Small intestine (tissue), 7 donors: ENCODE measurements at regions not wholly inside any gene's neighbourhood (a gene's known extent, or its start where the extent isn't known, plus 50 kb on each side); places are given as distances from the start of the nearest gene placed in this dataset.

Experiments
- DNase-seq, 2 donors: peaks; one replicate each; pipeline versions ENCODE4 v3.0.0 to v3.0.0-alpha.2; 2013
- FAIRE-seq: peaks from 2 replicates; lab custom pipeline; 2012; peaks lifted over from hg19 to GRCh38; lab: Jason Lieb, UNC
- H3K27ac ChIP-seq, 3 donors: one replicate each; pipeline ENCODE4 v1.5.1; 2013; ENCODE audit warnings: low read length in 2 of 3, mild to moderate bottlenecking in 2 of 3, control low read depth in 1 of 3, inconsistent platforms in 1 of 3, low read depth in 1 of 3, moderate library complexity in 1 of 3
- H3K27me3 ChIP-seq, 3 donors: one replicate each; pipeline ENCODE4 v1.6.1; 2013; ENCODE audit warnings: low read length in 3 of 3, inconsistent platforms in 1 of 3; ENCODE audit not compliant: control insufficient read depth in 3 of 3, insufficient read depth in 3 of 3
- H3K36me3 ChIP-seq, 3 donors: one replicate each; pipeline ENCODE4 v1.6.1; 2013; ENCODE audit warnings: low read length in 3 of 3, inconsistent platforms in 1 of 3, low read depth in 1 of 3, mild to moderate bottlenecking in 1 of 3, moderate library complexity in 1 of 3; ENCODE audit not compliant: control insufficient read depth in 3 of 3, insufficient read depth in 2 of 3
- H3K4me1 ChIP-seq, 3 donors: one replicate each; pipeline ENCODE4 v1.6.1; 2013; ENCODE audit warnings: low read length in 2 of 3, inconsistent platforms in 1 of 3, low read depth in 1 of 3, mild to moderate bottlenecking in 1 of 3, moderate library complexity in 1 of 3; ENCODE audit not compliant: control insufficient read depth in 3 of 3, insufficient read depth in 2 of 3
- H3K4me3 ChIP-seq, 3 donors: one replicate each; pipeline ENCODE4 v1.5.1; 2013; ENCODE audit warnings: low read length in 3 of 3, control low read depth in 1 of 3, inconsistent platforms in 1 of 3, low read depth in 1 of 3, mild to moderate bottlenecking in 1 of 3, moderate library complexity in 1 of 3
- H3K9me3 ChIP-seq, 2 donors: one replicate each; pipeline ENCODE4 v1.6.1; 2013; ENCODE audit warnings: low read depth in 1 of 2, low read length in 1 of 2; ENCODE audit not compliant: control insufficient read depth in 2 of 2, insufficient read depth in 1 of 2
- WGBS, 3 donors: extraction: QIAGEN DNeasy Blood & Tissue Kit; methylation state at CpG; one replicate each; pipeline ENCODE4 v1.1.7; 2013; 5-methylcytosine and 5-hydroxymethylcytosine counted together
- donor health status: healthy with polysubstance abuse.
- donor health status: control.
- donor health status: control.
- donor health status: Bipolar disorder and iron deficiency.
- donor health status: healthy.

- DNase-seq (no peak), FAIRE-seq (no peak)
- 0 to 2% (median 0%) methylated on average over 1 of the region's 1 CpG for WGBS, 3 donors
- Histone ChIP-seq H3K27me3 (no peaks in the 10 kb centered on the region), H3K27ac (no peak overlapping the region), H3K4me1 (no peaks in the 10 kb centered on the region), H3K36me3 (no peaks in the 10 kb centered on the region), H3K4me3 (no peak overlapping the region), H3K9me3 (no peaks in the 10 kb centered on the region)
These were observed 194.6 kb upstream of the PCSK5 start for GRCh38 chr9:75695921-75696320.

GRCh38 chr9:75699017-75699416 is 191.5 kb upstream of the PCSK5 start:
- Histone ChIP-seq H3K4me3 (no peak overlapping the region), H3K36me3 (no peaks in the 10 kb centered on the region), H3K4me1 (no peaks in the 10 kb centered on the region), H3K27ac (no peak overlapping the region), H3K9me3 (no peaks in the 10 kb centered on the region), H3K27me3 (no peaks in the 10 kb centered on the region)
- DNase-seq (no peak), FAIRE-seq (no peak)

DNA sequence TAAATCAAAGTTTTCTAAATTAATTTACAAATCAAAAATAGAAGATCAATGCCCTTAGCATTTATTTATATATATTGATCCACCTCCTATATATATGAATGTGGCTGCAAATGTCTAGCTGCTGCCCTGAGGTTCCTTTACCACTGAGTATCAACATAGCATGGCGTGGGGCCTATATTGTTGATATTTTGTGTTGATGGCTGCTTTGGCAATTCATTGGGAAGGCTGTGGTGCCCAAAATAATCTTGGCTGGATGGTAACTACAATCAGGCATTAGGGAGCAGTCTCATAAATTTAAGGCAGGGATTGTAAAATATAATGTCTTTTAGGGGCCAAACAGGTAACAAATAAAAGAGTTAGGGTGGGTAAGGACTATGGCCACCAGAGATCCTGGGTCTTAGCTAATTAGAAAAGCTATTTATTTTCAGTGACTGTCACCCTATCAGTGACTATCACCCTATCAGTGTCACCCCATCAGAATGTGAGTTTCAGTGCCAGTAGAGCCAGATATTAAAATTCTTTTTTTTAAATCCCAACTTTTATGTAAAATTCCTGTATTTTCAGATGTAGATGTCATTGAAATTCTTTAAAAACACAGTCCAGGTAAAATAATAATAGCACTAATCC is 190.7 kb upstream of the PCSK5 start:
- H3K4me1 ChIP-seq = no peaks in the 10 kb centered on the region
- FAIRE-seq (no peak), DNase-seq (no peak)
- H3K27me3 ChIP-seq = no peaks in the 10 kb centered on the region
- H3K36me3 ChIP-seq = no peaks in the 10 kb centered on the region
- H3K27ac ChIP-seq = no peak overlapping the region
- H3K4me3 ChIP-seq = no peak overlapping the region
- H3K9me3 ChIP-seq = no peaks in the 10 kb centered on the region
- WGBS, 3 donors = 82 to 87% (median 83%) methylated on average over 1 of the region's 1 CpG

- H3K4me1 ChIP-seq = no peaks in the 10 kb centered on the region
These were observed 190.2 kb upstream of the PCSK5 start for GRCh38 chr9:75700252-75700640.

GRCh38 chr9:75707191-75707590 is 183.3 kb upstream of the PCSK5 start:
- H3K4me3 ChIP-seq = no peak overlapping the region
- DNase-seq = no peak
- no peaks in the 10 kb centered on the region for H3K36me3 ChIP-seq
- H3K27me3 ChIP-seq = no peaks in the 10 kb centered on the region
- no peaks in the 10 kb centered on the region for H3K4me1 ChIP-seq
- WGBS, 3 donors = 98 to 100% (median 100%) methylated on average over 2 of the region's 2 CpGs
- no peak for FAIRE-seq
- H3K9me3 ChIP-seq = peaks cover 0 to 2% of the 10 kb centered on the region in 2 donors
- no peak overlapping the region for H3K27ac ChIP-seq

More at GRCh38 chr9:75700252-75700640, 190.2 kb upstream of the PCSK5 start:
- Histone ChIP-seq H3K27ac (no peak overlapping the region), H3K36me3 (no peaks in the 10 kb centered on the region), H3K4me3 (no peak overlapping the region), H3K9me3 (no peaks in the 10 kb centered on the region), H3K27me3 (no peaks in the 10 kb centered on the region)
- 70 to 80% (median 79%) methylated on average over 1 of the region's 1 CpG for WGBS, 3 donors
- DNase-seq = no peak
- no peak for FAIRE-seq

GRCh38 chr9:75709698-75710097 is 180.8 kb upstream of the PCSK5 start:
- DNase-seq (no peak), FAIRE-seq (no peak)
- no peaks in the 10 kb centered on the region for H3K36me3 ChIP-seq
- peaks cover 0 to 2% of the 10 kb centered on the region in 2 donors for H3K9me3 ChIP-seq
- no peak overlapping the region for H3K27ac ChIP-seq
- WGBS, 3 donors = 67 to 69% (median 69%) methylated on average over 2 of the region's 2 CpGs
- no peaks in the 10 kb centered on the region for H3K27me3 ChIP-seq
- no peaks in the 10 kb centered on the region for H3K4me1 ChIP-seq
- no peak overlapping the region for H3K4me3 ChIP-seq

DNA sequence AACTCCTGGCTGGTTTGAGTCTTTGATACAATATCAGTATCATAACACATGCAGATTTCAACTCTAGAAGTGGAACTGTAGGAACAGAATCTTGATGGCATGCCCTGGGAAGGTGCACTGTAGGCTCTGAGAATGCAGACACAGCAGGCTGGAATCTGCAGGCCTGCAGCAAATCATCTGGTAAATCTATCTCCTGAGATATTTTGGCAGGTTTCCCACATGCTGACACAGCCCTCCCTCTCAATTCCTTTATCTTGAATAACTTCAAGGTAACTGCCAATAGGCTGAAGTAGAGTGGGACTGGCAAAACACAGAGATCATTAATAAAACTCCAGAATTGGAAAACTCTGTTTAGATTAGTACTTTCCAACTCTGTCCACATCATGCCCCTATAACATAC is 177.8 kb upstream of the PCSK5 start:
- DNase-seq (no peak), FAIRE-seq (no peak)
- Histone ChIP-seq H3K27ac (no peak overlapping the region), H3K27me3 (no peaks in the 10 kb centered on the region), H3K4me1 (no peaks in the 10 kb centered on the region), H3K36me3 (no peaks in the 10 kb centered on the region), H3K9me3 (no peaks in the 10 kb centered on the region), H3K4me3 (no peak overlapping the region)

DNA sequence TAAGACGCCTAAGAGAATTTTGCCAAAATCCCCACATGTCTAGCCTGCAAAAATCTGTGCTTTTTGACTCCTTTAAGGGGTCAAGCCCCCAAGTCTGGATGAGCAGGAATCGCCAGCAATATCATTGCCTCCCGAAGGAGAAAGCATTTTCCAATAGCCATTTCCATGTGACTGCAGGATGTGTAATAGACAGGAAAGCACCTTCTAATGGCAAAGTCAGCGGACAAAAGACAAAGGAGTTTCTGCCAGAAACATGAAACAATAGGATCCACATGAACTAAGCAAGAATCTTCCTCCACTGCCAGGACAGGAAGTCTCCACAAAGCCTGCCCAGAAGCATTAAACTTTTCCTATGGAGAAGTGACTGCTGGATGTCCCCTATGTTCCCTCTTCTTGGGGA is 177.1 kb upstream of the PCSK5 start:
- no peak for FAIRE-seq
- no peaks in the 10 kb centered on the region for H3K9me3 ChIP-seq
- 78 to 98% (median 80%) methylated on average over 4 of the region's 4 CpGs for WGBS, 3 donors
- no peak for DNase-seq
- no peak overlapping the region for H3K4me3 ChIP-seq
- H3K27ac ChIP-seq = no peak overlapping the region
- no peaks in the 10 kb centered on the region for H3K4me1 ChIP-seq
- no peaks in the 10 kb centered on the region for H3K36me3 ChIP-seq
- no peaks in the 10 kb centered on the region for H3K27me3 ChIP-seq

GRCh38 chr9:75715360-75715759 is 175.1 kb upstream of the PCSK5 start:
- H3K27me3 ChIP-seq = no peaks in the 10 kb centered on the region
- no peak overlapping the region for H3K27ac ChIP-seq
- no peaks in the 10 kb centered on the region for H3K36me3 ChIP-seq
- FAIRE-seq (no peak), DNase-seq (no peak)
- no peaks in the 10 kb centered on the region for H3K4me1 ChIP-seq
- H3K4me3 ChIP-seq = no peak overlapping the region
- H3K9me3 ChIP-seq = no peaks in the 10 kb centered on the region
- WGBS, 3 donors = 92 to 97% (median 93%) methylated on average over 3 of the region's 3 CpGs
